ENCODE measurements at regions not wholly inside any gene's neighbourhood (a gene's known extent, or its start where the extent isn't known, plus 50 kb on each side); places are given as distances from the start of the nearest gene placed in this dataset.

DNA sequence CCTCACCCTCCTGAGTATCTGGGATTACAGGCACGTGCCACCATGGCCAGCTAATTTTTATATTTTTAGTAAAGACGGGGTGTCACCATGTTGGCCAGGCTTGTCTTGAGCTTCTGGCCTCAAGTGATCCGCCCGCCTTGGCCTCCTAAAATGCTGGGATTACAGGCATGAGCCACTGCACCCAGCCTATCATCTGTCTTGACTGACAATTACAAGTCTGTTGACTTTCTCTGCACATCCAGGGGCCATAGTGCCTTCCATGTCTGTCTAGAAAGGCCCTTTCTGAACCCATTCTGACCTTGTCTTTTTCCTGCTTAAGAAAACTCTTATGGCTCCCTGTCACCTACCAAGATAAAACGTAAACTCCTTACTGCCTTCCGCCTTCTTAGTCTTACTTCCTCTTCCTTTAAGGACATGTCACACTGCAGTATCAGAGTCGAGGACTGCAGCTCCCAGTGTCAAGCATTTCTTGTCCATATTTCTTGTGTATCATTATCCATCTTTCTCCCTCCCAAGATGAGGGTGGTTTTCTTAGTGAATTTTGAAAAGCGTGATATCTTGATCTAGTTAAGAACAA lies 49.9 kb upstream of the SHB start:
- no peak for DNase-seq

Measured in islet precursor cell (in vitro differentiated cells).